H9 (cell line): ENCODE measurements at regions not wholly inside any gene's neighbourhood (a gene's known extent, or its start where the extent isn't known, plus 50 kb on each side); places are given as distances from the start of the nearest gene placed in this dataset.

Experiments
- DNase-seq: peaks from one replicate; pipeline ENCODE4 v3.0.0-alpha.2; 2017
- H2AFZ ChIP-seq: one replicate; pipeline ENCODE4 v1.6.1; 2013; ENCODE audit warnings: mild to moderate bottlenecking, low read length, control low read depth, moderate library complexity
- H2AK5ac ChIP-seq: 2 replicates; pipeline ENCODE4 v1.6.1; 2013; ENCODE audit warnings: low read length, control low read depth, mixed read lengths; ENCODE audit not compliant: insufficient read length
- H2BK120ac ChIP-seq: one replicate; pipeline ENCODE4 v1.6.1; 2013; ENCODE audit warnings: low read depth, mild to moderate bottlenecking, low read length, control low read depth, inconsistent platforms; ENCODE audit not compliant: poor library complexity, severe bottlenecking
- H2BK12ac ChIP-seq: 2 replicates; pipeline ENCODE4 v1.6.1; 2013; ENCODE audit warnings: low read length, control low read depth, mixed read lengths, low read depth; ENCODE audit not compliant: insufficient read length
- H2BK15ac ChIP-seq: 2 replicates; pipeline ENCODE4 v1.6.1; 2013; ENCODE audit warnings: low read depth, low read length, control low read depth
- H2BK20ac ChIP-seq: one replicate; pipeline ENCODE4 v1.6.1; 2013; ENCODE audit warnings: low read depth, mild to moderate bottlenecking, low read length, control low read depth, inconsistent platforms; ENCODE audit not compliant: poor library complexity, severe bottlenecking
- H2BK5ac ChIP-seq: 2 replicates; pipeline ENCODE4 v1.6.1; 2013; ENCODE audit warnings: low read length, control low read depth, mixed read lengths; ENCODE audit not compliant: insufficient read length
- H3K14ac ChIP-seq: 2 replicates; pipeline ENCODE4 v1.6.1; 2013; ENCODE audit warnings: low read length, control low read depth; ENCODE audit not compliant: insufficient read depth
- H3K18ac ChIP-seq: 2 replicates; pipeline ENCODE4 v1.6.1; 2013; ENCODE audit warnings: low read depth, mild to moderate bottlenecking, mixed read lengths, low read length, control low read depth; ENCODE audit not compliant: insufficient read length
- H3K23ac ChIP-seq: 2 replicates; pipeline ENCODE4 v1.6.1; 2013; ENCODE audit warnings: low read length, control low read depth, mixed read lengths, low read depth; ENCODE audit not compliant: insufficient read length
- H3K23me2 ChIP-seq: 2 replicates; pipeline ENCODE4 v1.6.1; 2013; ENCODE audit warnings: low read depth, mild to moderate bottlenecking, mixed read lengths, low read length, control low read depth; ENCODE audit not compliant: insufficient read length, poor library complexity, severe bottlenecking
- H3K27ac ChIP-seq: 2 replicates; pipeline ENCODE4 v1.5.1; 2013; ENCODE audit warnings: low read length, control low read depth, mixed read lengths, low read depth; ENCODE audit not compliant: insufficient read length
- H3K27me3 ChIP-seq: 2 replicates; pipeline ENCODE4 v1.6.1; 2013; ENCODE audit warnings: low read length, control low read depth, inconsistent platforms; ENCODE audit not compliant: insufficient read depth
- H3K4ac ChIP-seq: 2 replicates; pipeline ENCODE4 v1.6.1; 2013; ENCODE audit warnings: low read depth, mild to moderate bottlenecking, control low read depth, inconsistent platforms, low read length, moderate library complexity
- H3K4me1 ChIP-seq: 2 replicates; pipeline ENCODE4 v1.6.1; 2013; ENCODE audit warnings: low read length, control low read depth, inconsistent platforms; ENCODE audit not compliant: insufficient read depth
- H3K4me2 ChIP-seq: 2 replicates; pipeline ENCODE4 v1.6.1; 2013; ENCODE audit warnings: low read length, control low read depth, mixed read lengths; ENCODE audit not compliant: insufficient read length, insufficient read depth
- H3K56ac ChIP-seq: 2 replicates; pipeline ENCODE4 v1.6.1; 2013; ENCODE audit warnings: low read depth, mild to moderate bottlenecking, mixed read lengths, low read length, control low read depth; ENCODE audit not compliant: insufficient read length
- H3K79me1 ChIP-seq: 2 replicates; pipeline ENCODE4 v1.6.1; 2013; ENCODE audit warnings: low read depth, mild to moderate bottlenecking, moderate library complexity, low read length, control low read depth, inconsistent platforms; ENCODE audit not compliant: insufficient read depth, poor library complexity, severe bottlenecking
- H3K79me2 ChIP-seq: 2 replicates; pipeline ENCODE4 v1.6.1; 2013; ENCODE audit warnings: low read length, control low read depth, inconsistent platforms; ENCODE audit not compliant: insufficient read depth
- H3K9ac ChIP-seq: 2 replicates; pipeline ENCODE4 v1.6.1; 2013; ENCODE audit warnings: low read length, control low read depth, mixed read lengths; ENCODE audit not compliant: insufficient read length; ENCODE audit errors: extremely low read depth
- H3K9me3 ChIP-seq: one replicate; pipeline ENCODE4 v1.6.1; 2013; ENCODE audit warnings: low read depth, low read length, inconsistent platforms; ENCODE audit not compliant: control insufficient read depth
- H3T11ph ChIP-seq: one replicate; pipeline ENCODE4 v1.6.1; 2013; ENCODE audit warnings: mild to moderate bottlenecking, low read length, control low read depth, inconsistent platforms
- H4K20me1 ChIP-seq: one replicate; pipeline ENCODE4 v1.6.1; 2013; ENCODE audit not compliant: control insufficient read depth, insufficient read length, insufficient read depth
- H4K5ac ChIP-seq: 2 replicates; pipeline ENCODE4 v1.6.1; 2013; ENCODE audit warnings: low read depth, mild to moderate bottlenecking, mixed read lengths, low read length, control low read depth; ENCODE audit not compliant: insufficient read length
- H4K8ac ChIP-seq: replicated peaks from 2 replicates; pipeline ENCODE4 v1.6.1; 2013; ENCODE audit warnings: low read length, control low read depth, mixed read lengths, low read depth; ENCODE audit not compliant: insufficient read length
- H4K91ac ChIP-seq: 2 replicates; pipeline ENCODE4 v1.6.1; 2013; ENCODE audit warnings: low read depth, mild to moderate bottlenecking, moderate library complexity, mixed read lengths, low read length, control low read depth; ENCODE audit not compliant: insufficient read length
- H3K27ac Mint-ChIP-seq, 3 experiments: 2 replicates in 2 of 3; 3 replicates in 1 of 3; pipeline ENCODE4 v1.8.0; 2020 to 2021; ENCODE audit warnings: mixed read lengths in 3 of 3, mild to moderate bottlenecking in 1 of 3, moderate library complexity in 1 of 3
- H3K27me3 Mint-ChIP-seq: 2 replicates; pipeline ENCODE4 v1.8.0; 2021; ENCODE audit warnings: low read depth, mild to moderate bottlenecking, moderate library complexity, mixed read lengths
- H3K36me3 Mint-ChIP-seq, 3 experiments: 2 replicates in 2 of 3; 3 replicates in 1 of 3; pipeline ENCODE4 v1.8.0; 2020 to 2021; ENCODE audit warnings: low read depth in 3 of 3, mixed read lengths in 3 of 3; ENCODE audit not compliant: insufficient read depth in 1 of 3
- H3K4me1 Mint-ChIP-seq, 2 experiments: 2 replicates each; pipeline ENCODE4 v1.8.0; 2020; ENCODE audit warnings: mixed read lengths in 2 of 2
- H3K4me3 Mint-ChIP-seq, 2 experiments: 2 replicates in 1 of 2; 3 replicates in 1 of 2; pipeline ENCODE4 v1.8.0; 2020 to 2021; ENCODE audit warnings: mild to moderate bottlenecking in 2 of 2, mixed read lengths in 2 of 2, moderate library complexity in 1 of 2
- H3K9me3 Mint-ChIP-seq, 2 experiments: 2 replicates in 1 of 2; 3 replicates in 1 of 2; pipeline ENCODE4 v1.8.0; 2020; ENCODE audit warnings: mild to moderate bottlenecking in 2 of 2, mixed read lengths in 2 of 2, moderate library complexity in 1 of 2
- WGBS: extraction: QIAGEN DNeasy Blood & Tissue Kit; methylation state at CpG from one replicate; pipeline ENCODE4 v1.1.7; 2013; ENCODE audit warnings: missing lambda C conversion rate, low lambda C conversion rate, mixed read lengths; ENCODE audit not compliant: insufficient read length; ENCODE audit errors: extremely low coverage; 5-methylcytosine and 5-hydroxymethylcytosine counted together
- TF ChIP-seq, protein P1 (sequence below): fragments of 200-600 bp; sonication (generic); conservative IDR thresholded peaks from 3 replicates; pipeline ENCODE4 v1.8.0; 2021; ENCODE audit warnings: antibody characterized with exemption, mild to moderate bottlenecking

GRCh38 chr5:3058942-3059341 is 307.5 kb upstream of the IRX2 start:
- no peak overlapping the region for H2BK20ac ChIP-seq
- H3T11ph ChIP-seq = no peak overlapping the region
- no CpG with 5 or more reads among the region's 17 CpGs for WGBS
- no peak overlapping the region for H2AK5ac ChIP-seq
- no peak for DNase-seq
- no peak overlapping the region for H3K18ac ChIP-seq
- no peaks in the 10 kb centered on the region for H4K20me1 ChIP-seq
- no peak overlapping the region for H3K4me3 Mint-ChIP-seq
- H4K8ac ChIP-seq = no peak overlapping the region
- no peaks in the 10 kb centered on the region for H3K23me2 ChIP-seq
- no peaks in the 10 kb centered on the region for H3K9me3 ChIP-seq
- H3K27me3 Mint-ChIP-seq = no peaks in the 10 kb centered on the region; the same call in 1 of the 2 replicates
- no peak overlapping the region for H3K23ac ChIP-seq
- no peak overlapping the region for H4K5ac ChIP-seq
- H2BK12ac ChIP-seq = no peak overlapping the region
- no peaks in the 10 kb centered on the region for H3K4me1 ChIP-seq
- H3K79me1 ChIP-seq = no peaks in the 10 kb centered on the region
- H3K56ac ChIP-seq = no peak overlapping the region
- H3K9ac ChIP-seq = no peak overlapping the region
- H3K4ac ChIP-seq = no peak overlapping the region
- no peaks in the 10 kb centered on the region for H3K27me3 ChIP-seq
- H4K91ac ChIP-seq = no peak overlapping the region
- no peak overlapping the region for H2BK15ac ChIP-seq
- no peak overlapping the region; a peak in 1 of 7 replicates for H3K27ac Mint-ChIP-seq
- H2AFZ ChIP-seq = no peak overlapping the region
- no peak overlapping the region for H3K14ac ChIP-seq
- H3K4me1 Mint-ChIP-seq = peaks cover 18 to 26% of the 10 kb centered on the region in 2 experiments
- H3K79me2 ChIP-seq = no peaks in the 10 kb centered on the region
- H3K9me3 Mint-ChIP-seq = peaks cover 16 to 21% of the 10 kb centered on the region in 2 experiments
- H3K4me2 ChIP-seq = no peak overlapping the region
- TF ChIP-seq, protein P1, sequence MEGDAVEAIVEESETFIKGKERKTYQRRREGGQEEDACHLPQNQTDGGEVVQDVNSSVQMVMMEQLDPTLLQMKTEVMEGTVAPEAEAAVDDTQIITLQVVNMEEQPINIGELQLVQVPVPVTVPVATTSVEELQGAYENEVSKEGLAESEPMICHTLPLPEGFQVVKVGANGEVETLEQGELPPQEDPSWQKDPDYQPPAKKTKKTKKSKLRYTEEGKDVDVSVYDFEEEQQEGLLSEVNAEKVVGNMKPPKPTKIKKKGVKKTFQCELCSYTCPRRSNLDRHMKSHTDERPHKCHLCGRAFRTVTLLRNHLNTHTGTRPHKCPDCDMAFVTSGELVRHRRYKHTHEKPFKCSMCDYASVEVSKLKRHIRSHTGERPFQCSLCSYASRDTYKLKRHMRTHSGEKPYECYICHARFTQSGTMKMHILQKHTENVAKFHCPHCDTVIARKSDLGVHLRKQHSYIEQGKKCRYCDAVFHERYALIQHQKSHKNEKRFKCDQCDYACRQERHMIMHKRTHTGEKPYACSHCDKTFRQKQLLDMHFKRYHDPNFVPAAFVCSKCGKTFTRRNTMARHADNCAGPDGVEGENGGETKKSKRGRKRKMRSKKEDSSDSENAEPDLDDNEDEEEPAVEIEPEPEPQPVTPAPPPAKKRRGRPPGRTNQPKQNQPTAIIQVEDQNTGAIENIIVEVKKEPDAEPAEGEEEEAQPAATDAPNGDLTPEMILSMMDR = no peak
- H2BK5ac ChIP-seq = no peak overlapping the region
- no peak overlapping the region for H3K27ac ChIP-seq
- H3K36me3 Mint-ChIP-seq = peaks cover 0 to 23% (median 2%) of the 10 kb centered on the region in 3 experiments; a peak in 5 of 7 replicates
- H2BK120ac ChIP-seq = no peak overlapping the region
